ENCODE measurements at regions not wholly inside any gene's neighbourhood (a gene's known extent, or its start where the extent isn't known, plus 50 kb on each side); places are given as distances from the start of the nearest gene placed in this dataset.
"Not testable (repeated sequence)": the region's sequence is repeated elsewhere in the genome, so short reads cannot be mapped to it uniquely, and the experiment has no call there.

- not testable (repeated sequence) for TF ChIP-seq CTCF (conservative IDR thresholded peaks at IDR 0.05; ENCODE audit: low read length); EZH2phosphoT487 (IDR thresholded peaks at IDR 0.05; ENCODE audit: borderline replicate concordance, low read depth, low read length)
Observed at GRCh38 chr7:66490979-66491378, 137.7 kb upstream of the KCTD7 start.
